ENCODE measurements at regions not wholly inside any gene's neighbourhood (a gene's known extent, or its start where the extent isn't known, plus 50 kb on each side); places are given as distances from the start of the nearest gene placed in this dataset.
A peak's percentile ranks its signal among the peaks of the same experiment; 100 is the strongest.
"Not testable (repeated sequence)": the region's sequence is repeated elsewhere in the genome, so short reads cannot be mapped to it uniquely, and the experiment has no call there.

DNA sequence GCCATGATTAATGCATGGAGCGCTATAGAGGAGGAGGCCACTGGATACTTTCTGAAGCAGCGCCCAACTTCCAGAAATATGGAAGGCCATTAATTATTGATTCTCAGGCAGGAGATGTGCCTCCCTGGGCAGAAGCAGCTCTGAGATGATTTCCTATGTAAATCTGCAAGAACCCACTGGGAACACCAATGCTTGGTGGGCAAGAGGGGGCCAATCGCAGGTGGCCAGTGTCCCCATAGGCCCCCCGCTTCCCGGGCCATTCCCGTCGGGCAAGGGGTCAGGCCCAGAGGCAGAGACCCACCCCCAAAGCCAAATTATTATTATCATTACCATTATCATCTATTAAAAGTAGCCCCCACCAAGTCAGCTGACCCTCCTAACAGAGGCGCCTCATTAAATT lies 288.0 kb upstream of the TLE3 start:
- no peak for DNase-seq

DNA sequence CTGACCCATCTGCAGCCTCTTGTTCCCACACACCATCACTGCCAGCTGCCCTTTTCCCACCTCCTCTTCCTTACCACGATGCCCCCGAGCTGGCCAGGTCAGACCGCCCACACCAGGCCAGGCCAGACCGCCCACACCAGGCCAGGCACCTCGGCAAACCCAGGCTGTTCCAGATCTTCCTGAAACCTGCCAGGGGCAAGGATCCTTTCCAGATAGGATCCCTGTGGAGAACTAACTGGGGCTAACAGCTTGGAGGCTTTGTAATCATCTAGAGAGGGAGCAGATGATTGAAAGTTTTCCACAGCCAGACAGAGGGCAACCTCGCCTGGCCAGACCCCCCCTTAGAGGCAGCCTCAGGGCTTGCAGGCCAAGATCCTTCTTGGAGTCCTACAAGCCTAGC lies 287.3 kb upstream of the TLE3 start:
- DNase-seq: no peak

GRCh38 chr15:70383856-70384255 lies 286.1 kb upstream of the TLE3 start:
- DNase-seq: no peak

DNA sequence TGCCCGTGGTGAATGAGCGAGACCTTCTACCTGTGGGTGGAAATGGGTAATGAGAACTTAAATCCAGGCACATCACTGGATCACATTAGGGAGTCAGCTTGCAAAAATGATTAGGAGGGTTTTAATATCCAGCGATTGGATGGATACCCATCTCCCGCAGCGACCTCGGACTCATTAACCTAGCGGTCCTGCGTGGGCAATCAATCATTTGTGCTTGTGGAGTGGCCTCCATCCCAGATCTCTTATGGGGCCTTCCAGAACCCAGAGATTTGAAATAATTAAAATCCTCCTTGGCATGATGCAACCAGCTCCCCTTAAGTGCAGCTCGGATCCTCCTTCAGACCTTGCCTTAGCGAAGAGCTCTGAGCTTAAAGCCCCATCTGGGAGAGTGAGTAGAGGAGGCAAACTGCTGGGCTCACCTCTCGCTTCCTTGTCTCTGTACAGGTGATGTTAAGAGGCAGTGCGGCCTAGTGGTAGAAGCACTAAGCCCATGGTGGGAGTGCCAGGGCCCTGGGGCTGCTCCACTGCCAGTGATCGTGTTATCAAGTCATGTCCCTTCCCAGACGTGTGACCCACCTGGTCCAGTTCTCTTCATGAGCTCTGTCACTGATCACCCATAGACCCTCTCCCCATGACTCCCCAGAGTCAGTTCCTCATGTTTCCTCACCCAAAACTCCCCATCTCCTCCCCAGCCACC lies 285.2 kb upstream of the TLE3 start:
- DNase-seq: no peak

GRCh38 chr15:70382009-70382749 lies 284.5 kb upstream of the TLE3 start:
- DNase-seq: no peak

DNA sequence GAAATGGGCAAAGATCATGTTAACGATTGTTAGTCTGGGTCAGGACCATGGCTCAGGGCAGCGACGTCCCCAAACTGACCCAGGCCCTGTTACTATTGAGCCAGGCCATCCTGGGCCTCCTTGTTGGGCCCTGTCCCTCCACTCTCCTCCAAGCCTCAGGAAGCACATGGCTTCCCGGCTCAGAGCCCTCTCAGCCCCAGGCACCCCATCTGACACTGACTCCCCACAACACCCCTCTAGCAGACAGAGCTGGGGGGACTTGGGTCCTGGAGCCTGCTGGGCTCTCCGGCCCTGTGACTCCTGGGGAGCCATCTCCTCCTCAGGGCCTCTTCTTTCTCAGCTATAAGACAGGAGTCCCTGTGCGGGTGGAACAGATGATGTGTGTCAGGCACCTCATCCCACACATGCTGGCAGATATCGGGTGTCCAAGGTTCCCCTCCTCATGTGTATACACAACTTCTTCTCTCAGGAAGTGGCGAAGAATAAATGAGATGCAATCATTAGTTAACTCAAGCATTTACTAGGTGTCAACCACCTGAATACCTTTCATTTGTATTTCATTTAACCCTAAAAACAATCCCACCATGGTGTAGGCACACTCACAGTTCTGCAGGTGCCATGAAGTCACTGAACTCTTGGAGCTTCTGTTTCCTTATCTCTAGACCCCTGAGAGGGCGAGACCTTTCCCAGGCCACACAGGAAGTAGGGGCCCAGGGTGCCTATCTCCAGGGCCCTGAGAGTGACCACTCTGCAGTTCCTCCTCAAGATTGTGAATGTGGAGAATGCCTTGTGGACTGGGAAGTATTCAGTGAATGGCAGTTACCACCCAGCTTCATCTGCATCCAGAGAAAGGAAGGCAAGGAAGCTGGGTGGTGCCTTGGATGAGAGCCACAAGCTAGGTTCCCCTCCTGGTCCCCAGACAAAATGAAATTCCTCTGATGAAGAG lies 282.5 kb upstream of the TLE3 start:
- DNase-seq: no peak

- DNase-seq: no peak
Measured at GRCh38 chr15:70379134-70379533, 281.4 kb upstream of the TLE3 start.

- DNase-seq: no peak
Measured at GRCh38 chr15:70378126-70379031, 280.7 kb upstream of the TLE3 start.

DNA sequence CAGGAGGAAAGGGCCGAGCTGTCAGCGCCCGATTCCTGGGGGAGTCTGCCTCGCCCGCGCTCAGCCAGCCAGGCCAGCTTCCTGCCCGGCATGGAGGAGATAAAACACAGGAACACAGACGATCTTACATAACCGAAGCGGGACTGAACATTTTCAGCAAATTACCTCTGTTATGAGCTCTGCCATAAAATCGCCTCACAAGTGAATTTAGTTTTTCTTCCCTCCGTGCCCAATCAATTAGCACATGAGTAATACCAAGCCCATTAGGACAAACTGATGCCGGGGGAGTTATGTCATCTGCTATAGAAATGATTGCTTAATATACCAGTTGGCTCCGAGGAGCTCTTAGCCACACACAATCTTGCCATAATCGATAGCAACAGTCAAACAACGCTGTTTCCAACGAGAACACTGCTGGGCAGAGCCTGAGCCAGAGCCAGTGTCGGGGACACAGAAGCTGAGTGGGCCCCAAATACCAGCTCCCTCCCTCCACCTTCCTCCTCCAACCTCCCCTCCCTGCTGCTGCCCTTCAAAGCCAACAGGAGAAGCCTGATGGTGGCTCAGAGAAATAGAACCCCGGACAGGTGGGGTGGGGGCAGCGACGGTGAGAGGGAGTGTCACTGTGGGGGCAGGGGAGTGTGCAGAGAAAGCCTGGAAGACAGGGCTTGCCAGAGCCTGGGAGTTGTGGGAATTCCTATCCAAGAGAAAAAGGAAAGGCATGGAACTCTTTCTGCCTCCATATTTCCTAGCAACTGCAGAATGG lies 279.4 kb upstream of the TLE3 start:
- peak; percentile 58 for DNase-seq

- DNase-seq: no peak
Measured at GRCh38 chr15:70376031-70376928, 278.6 kb upstream of the TLE3 start.

DNA sequence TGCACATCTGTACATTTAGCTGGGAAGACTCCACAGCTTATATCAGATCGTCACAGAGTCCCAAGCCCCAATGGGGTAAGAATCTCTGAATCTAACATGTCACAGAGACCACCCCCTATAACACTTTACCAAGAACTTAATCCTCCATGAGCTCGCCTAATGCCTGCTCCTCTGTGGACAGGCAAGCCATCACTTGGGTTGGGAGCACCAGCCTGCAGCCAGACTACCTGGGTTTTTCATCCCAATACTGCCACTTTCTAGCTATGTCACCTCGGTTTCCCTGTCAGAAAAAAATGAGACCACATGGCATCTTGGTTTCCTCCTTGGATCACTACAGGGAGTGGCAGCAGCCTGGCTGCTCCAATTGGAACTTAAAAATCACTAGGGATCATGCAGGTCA lies 277.9 kb upstream of the TLE3 start:
- no peak for DNase-seq

DNA sequence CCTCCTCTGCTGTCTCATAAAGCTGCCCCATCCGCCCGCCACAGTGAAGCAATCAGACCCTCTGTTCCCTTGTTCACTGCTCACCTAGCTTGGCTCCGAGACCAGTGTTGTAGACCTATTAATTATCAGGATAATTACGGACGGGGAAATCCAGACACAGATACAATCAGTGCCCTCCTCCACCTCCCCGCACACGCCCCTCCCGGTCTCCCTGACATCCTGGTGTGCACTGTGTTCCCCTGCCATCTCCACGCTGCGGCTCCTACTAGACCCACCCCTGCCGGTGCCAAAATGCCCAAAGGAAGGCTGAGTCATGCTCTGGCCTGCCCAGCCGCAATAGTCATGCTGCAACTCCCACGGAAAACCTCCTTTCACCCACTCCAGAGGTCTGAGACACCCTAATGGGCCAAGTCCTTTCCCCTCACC lies 277.3 kb upstream of the TLE3 start:
- no peak for DNase-seq

- no peak for DNase-seq
Measured at GRCh38 chr15:70374096-70374495, 276.4 kb upstream of the TLE3 start.

- not testable (repeated sequence) for DNase-seq
Measured at GRCh38 chr15:70373439-70373838, 275.7 kb upstream of the TLE3 start.

GRCh38 chr15:70367913-70368705 lies 270.4 kb upstream of the TLE3 start:
- not testable (repeated sequence) for DNase-seq

- DNase-seq: not testable (repeated sequence)
Measured at GRCh38 chr15:70364023-70364422, 266.3 kb upstream of the TLE3 start.

GRCh38 chr15:70362886-70363285 lies 265.2 kb upstream of the TLE3 start:
- DNase-seq: peak; percentile 33

- DNase-seq: no peak
Measured at GRCh38 chr15:70362350-70362749, 264.6 kb upstream of the TLE3 start.

GRCh38 chr15:70361891-70362290 lies 264.2 kb upstream of the TLE3 start:
- DNase-seq: no peak

- no peak for DNase-seq
Measured at GRCh38 chr15:70361106-70361505, 263.4 kb upstream of the TLE3 start.
